Stomach smooth muscle (tissue), 2 donors: ENCODE measurements at regions not wholly inside any gene's neighbourhood (a gene's known extent, or its start where the extent isn't known, plus 50 kb on each side); places are given as distances from the start of the nearest gene placed in this dataset.

Source experiments
- H3K27ac ChIP-seq: one replicate; pipeline ENCODE4 v1.7.0; 2013; ENCODE audit warnings: mild to moderate bottlenecking, low read length, inconsistent platforms
- H3K27me3 ChIP-seq, 2 donors: one replicate each; pipeline ENCODE4 v1.7.0; 2013; ENCODE audit warnings: low read length in 2 of 2; ENCODE audit not compliant: insufficient read depth in 2 of 2, control insufficient read depth in 1 of 2
- H3K36me3 ChIP-seq, 2 donors: one replicate each; pipeline ENCODE4 v1.7.0; 2013; ENCODE audit warnings: low read length in 2 of 2; ENCODE audit not compliant: control insufficient read depth in 2 of 2, insufficient read depth in 2 of 2
- H3K4me1 ChIP-seq: one replicate; pipeline ENCODE4 v1.7.0; 2013; ENCODE audit warnings: low read length; ENCODE audit not compliant: control insufficient read depth, insufficient read depth
- H3K4me3 ChIP-seq, 2 donors: one replicate each; pipeline ENCODE4 v1.7.0; 2013; ENCODE audit warnings: low read length in 2 of 2
- H3K9ac ChIP-seq, 2 donors: one replicate each; pipeline ENCODE4 v1.7.0; 2013; ENCODE audit warnings: low read length in 2 of 2, mild to moderate bottlenecking in 1 of 2
- H3K9me3 ChIP-seq, 2 donors: one replicate each; pipeline ENCODE4 v1.7.0; 2013; ENCODE audit warnings: low read length in 2 of 2; ENCODE audit not compliant: control insufficient read depth in 2 of 2
- donor health status: healthy.
- donor health status: Pancreatic carcinoma.

- no peak overlapping the region for H3K4me3 ChIP-seq
Measured at GRCh38 chr20:50318710-50319109, 128.1 kb downstream of the CEBPB start.

GRCh38 chr20:50320005-50320900, 129.6 kb downstream of the CEBPB start:
- H3K27me3 ChIP-seq: no peaks in the 10 kb centered on the region
- peak overlapping the region; percentile 12 to 55 for H3K9ac ChIP-seq
- peak overlapping the region; percentile 64 for H3K27ac ChIP-seq
- peaks cover 20% of the 10 kb centered on the region for H3K4me1 ChIP-seq
- no peaks in the 10 kb centered on the region for H3K36me3 ChIP-seq
- peak overlapping the region; percentile 32 to 62 for H3K4me3 ChIP-seq
- H3K9me3 ChIP-seq: no peaks in the 10 kb centered on the region

More at GRCh38 chr20:50318710-50319109, 128.1 kb downstream of the CEBPB start:
- Histone ChIP-seq H3K36me3 (no peaks in the 10 kb centered on the region), H3K27ac (no peak overlapping the region), H3K4me1 (peaks cover 18% of the 10 kb centered on the region), H3K9me3 (no peaks in the 10 kb centered on the region), H3K9ac (no peak overlapping the region), H3K27me3 (no peaks in the 10 kb centered on the region)

GRCh38 chr20:50320901-50321796, 130.5 kb downstream of the CEBPB start:
- H3K9ac ChIP-seq: peak overlapping the region; percentile 19 to 55
- no peaks in the 10 kb centered on the region for H3K9me3 ChIP-seq
- H3K27me3 ChIP-seq: no peaks in the 10 kb centered on the region
- H3K36me3 ChIP-seq: no peaks in the 10 kb centered on the region
- H3K4me1 ChIP-seq: peaks cover 21% of the 10 kb centered on the region
- H3K4me3 ChIP-seq: peak overlapping the region; percentile 32 to 62
- peak overlapping the region; percentile 64 for H3K27ac ChIP-seq

GRCh38 chr20:50321797-50322480, 131.3 kb downstream of the CEBPB start:
- Histone ChIP-seq H3K27ac (peak overlapping the region; percentile 64), H3K9me3 (no peaks in the 10 kb centered on the region), H3K4me1 (peaks cover 21% of the 10 kb centered on the region), H3K27me3 (no peaks in the 10 kb centered on the region), H3K36me3 (no peaks in the 10 kb centered on the region), H3K9ac (peak overlapping the region; percentile 19 to 47), H3K4me3 (peak overlapping the region in 1 of 2 donors; percentile 40)

- no peak overlapping the region for H3K9ac ChIP-seq
- no peaks in the 10 kb centered on the region for H3K36me3 ChIP-seq
- H3K9me3 ChIP-seq: no peaks in the 10 kb centered on the region
- no peak overlapping the region for H3K27ac ChIP-seq
- H3K27me3 ChIP-seq: no peaks in the 10 kb centered on the region
- H3K4me1 ChIP-seq: peaks cover 21% of the 10 kb centered on the region
- H3K4me3 ChIP-seq: no peak overlapping the region
Measured at GRCh38 chr20:50322703-50323131, 132.1 kb downstream of the CEBPB start.

GRCh38 chr20:50323209-50323608, 132.6 kb downstream of the CEBPB start:
- Histone ChIP-seq H3K27ac (no peak overlapping the region), H3K36me3 (no peaks in the 10 kb centered on the region), H3K27me3 (no peaks in the 10 kb centered on the region), H3K9ac (no peak overlapping the region), H3K4me1 (peaks cover 21% of the 10 kb centered on the region), H3K9me3 (no peaks in the 10 kb centered on the region), H3K4me3 (no peak overlapping the region)

- Histone ChIP-seq H3K9me3 (no peaks in the 10 kb centered on the region), H3K4me1 (peaks cover 21% of the 10 kb centered on the region), H3K27ac (no peak overlapping the region), H3K9ac (no peak overlapping the region), H3K36me3 (no peaks in the 10 kb centered on the region), H3K4me3 (no peak overlapping the region), H3K27me3 (no peaks in the 10 kb centered on the region)
Measured at GRCh38 chr20:50323777-50324775, 133.4 kb downstream of the CEBPB start.

DNA sequence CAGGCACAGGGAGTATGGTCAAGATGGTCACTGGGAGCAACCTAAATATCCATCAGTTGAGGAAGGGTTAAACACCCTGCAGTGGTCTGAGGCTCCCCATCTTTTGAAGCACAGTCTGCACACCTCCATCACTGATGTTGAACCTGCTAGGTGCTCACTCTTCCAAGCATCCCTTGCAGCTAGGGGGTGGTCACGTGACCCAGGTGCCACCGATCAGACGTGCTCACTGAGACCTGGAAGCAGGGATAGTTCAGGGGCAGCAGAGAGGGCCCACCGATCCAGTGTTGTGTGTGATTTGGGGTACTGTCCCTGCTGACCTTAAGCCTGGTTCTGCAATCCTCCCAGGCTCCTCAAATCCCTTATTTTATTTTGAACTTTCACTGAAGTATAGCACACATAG, 134.6 kb downstream of the CEBPB start:
- Histone ChIP-seq H3K27me3 (no peaks in the 10 kb centered on the region), H3K4me1 (peaks cover 21% of the 10 kb centered on the region), H3K27ac (no peak overlapping the region), H3K36me3 (no peaks in the 10 kb centered on the region), H3K9me3 (no peaks in the 10 kb centered on the region), H3K4me3 (no peak overlapping the region), H3K9ac (no peak overlapping the region)

DNA sequence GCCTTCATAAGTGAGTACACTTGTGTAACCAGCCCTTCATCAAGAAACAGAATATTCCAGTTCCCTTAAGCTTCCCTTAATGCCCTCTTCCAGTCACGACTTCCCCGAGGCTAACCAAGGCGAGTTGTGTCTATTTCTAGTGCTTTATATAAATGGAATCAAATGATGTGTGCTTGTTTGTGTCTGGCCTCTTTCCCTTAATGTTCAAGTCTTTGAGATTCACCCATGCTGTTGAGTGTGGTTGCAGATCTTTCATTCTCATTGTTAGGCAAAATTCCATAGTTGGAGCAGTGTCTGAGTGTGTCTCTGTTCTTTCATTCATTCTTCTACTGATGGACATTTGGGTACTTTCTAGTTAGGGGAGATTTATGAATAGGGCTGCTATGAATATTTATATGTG, 135.0 kb downstream of the CEBPB start:
- Histone ChIP-seq H3K27ac (no peak overlapping the region), H3K4me3 (no peak overlapping the region), H3K27me3 (peaks cover 0 to 1% of the 10 kb centered on the region in 2 donors), H3K9ac (no peak overlapping the region), H3K4me1 (peaks cover 18% of the 10 kb centered on the region), H3K9me3 (no peaks in the 10 kb centered on the region), H3K36me3 (no peaks in the 10 kb centered on the region)
